ENCODE measurements at regions not wholly inside any gene's neighbourhood (a gene's known extent, or its start where the extent isn't known, plus 50 kb on each side); places are given as distances from the start of the nearest gene placed in this dataset.

- DNase-seq (no peak), ATAC-seq (peak in 3 of 4 donors; percentile 32 to 50 (median 34))
- Histone ChIP-seq H3K27ac (no peak overlapping the region), H3K9me3 (no peaks in the 10 kb centered on the region), H3K36me3 (no peaks in the 10 kb centered on the region), H3K27me3 (no peaks in the 10 kb centered on the region), H3K4me1 (no peaks in the 10 kb centered on the region), H3K4me3 (no peak overlapping the region)
- intact Hi-C loops (cut with DNase I), result no loop called here
- WGBS (ENCODE audit: insufficient coverage, low coverage, low lambda C conversion rate, missing lambda C conversion rate), result 19% methylated on average over 6 of the region's 6 CpGs
- no peak for TF ChIP-seq POLR2A (IDR thresholded peaks at IDR 0.05)
- peak; percentile 12 to 50 (median 28) for TF ChIP-seq CTCF (IDR thresholded peaks at IDR 0.05)
Measured at GRCh38 chr10:130341356-130341755, 205.2 kb downstream of the GLRX3 start.

GRCh38 chr10:130345728-130346127 lies 209.5 kb downstream of the GLRX3 start:
- ATAC-seq (no peak), DNase-seq (no peak)
- no peak overlapping the region for H3K27ac ChIP-seq
- intact Hi-C loops (cut with DNase I), result no loop called here
- H3K4me1 ChIP-seq, result no peaks in the 10 kb centered on the region
- no peaks in the 10 kb centered on the region for H3K27me3 ChIP-seq
- 0% methylated on average over 1 of the region's 1 CpG for WGBS (ENCODE audit: insufficient coverage, low coverage, low lambda C conversion rate, missing lambda C conversion rate)
- H3K9me3 ChIP-seq, result no peaks in the 10 kb centered on the region
- H3K4me3 ChIP-seq, result no peak overlapping the region
- no peaks in the 10 kb centered on the region for H3K36me3 ChIP-seq
- no peak for TF ChIP-seq POLR2A (IDR thresholded peaks at IDR 0.05)
- TF ChIP-seq CTCF (IDR thresholded peaks at IDR 0.05), result no peak

GRCh38 chr10:130350996-130351395 lies 214.8 kb downstream of the GLRX3 start:
- Histone ChIP-seq H3K27me3 (no peaks in the 10 kb centered on the region), H3K4me1 (no peaks in the 10 kb centered on the region), H3K4me3 (no peak overlapping the region), H3K36me3 (no peaks in the 10 kb centered on the region), H3K27ac (no peak overlapping the region), H3K9me3 (no peaks in the 10 kb centered on the region)
- DNase-seq (peak in 1 of 3 donors; percentile 14), ATAC-seq (no peak)
- intact Hi-C loops (cut with DNase I), result no loop called here
- 80% methylated on average over 2 of the region's 3 CpGs for WGBS (ENCODE audit: insufficient coverage, low coverage, low lambda C conversion rate, missing lambda C conversion rate)
- TF ChIP-seq POLR2A (IDR thresholded peaks at IDR 0.05), result no peak
- TF ChIP-seq CTCF (IDR thresholded peaks at IDR 0.05), result no peak

- Histone ChIP-seq H3K4me3 (no peak overlapping the region), H3K27ac (no peak overlapping the region), H3K27me3 (no peaks in the 10 kb centered on the region), H3K36me3 (no peaks in the 10 kb centered on the region), H3K9me3 (no peaks in the 10 kb centered on the region), H3K4me1 (no peaks in the 10 kb centered on the region)
- DNase-seq (peak in 1 of 3 donors; percentile 26), ATAC-seq (no peak)
- TF ChIP-seq CTCF (IDR thresholded peaks at IDR 0.05), result no peak
- TF ChIP-seq POLR2A (IDR thresholded peaks at IDR 0.05), result no peak
- 71% methylated on average over 5 of the region's 17 CpGs for WGBS (ENCODE audit: insufficient coverage, low coverage, low lambda C conversion rate, missing lambda C conversion rate)
- intact Hi-C loops (cut with DNase I), result no loop called here
Measured at GRCh38 chr10:130351466-130352290, 215.5 kb downstream of the GLRX3 start.

All from right lobe of liver (tissue), 6 donors.